Stomach (tissue), 8 donors: ENCODE measurements at regions not wholly inside any gene's neighbourhood (a gene's known extent, or its start where the extent isn't known, plus 50 kb on each side); places are given as distances from the start of the nearest gene placed in this dataset.

Experiments
- DNase-seq, 2 donors: peaks; one replicate each; pipeline versions ENCODE4 v3.0.0 to v3.0.0-alpha.2; 2013 to 2019
- H3K27ac ChIP-seq, 5 donors: fragments of 200-600 bp in 4 of 5; sonication (generic) in 4 of 5; one replicate each; pipeline ENCODE4 v1.5.1; 2013 to 2019; ENCODE audit warnings: mild to moderate bottlenecking in 1 of 5, moderate library complexity in 1 of 5
- H3K27me3 ChIP-seq, 3 donors: fragments of 200-600 bp; sonication (generic); one replicate each; pipeline ENCODE4 v1.5.1; 2017 to 2019; ENCODE audit warnings: mixed run types in 1 of 3
- H3K36me3 ChIP-seq, 4 donors: fragments of 200-600 bp; sonication (generic); 1 replicate in 3 of 4; 2 replicates in 1 of 4; pipeline ENCODE4 v1.5.1; 2016 to 2019
- H3K4me1 ChIP-seq, 4 donors: fragments of 200-600 bp; sonication (generic); one replicate each; pipeline ENCODE4 v1.5.1; 2016 to 2019
- H3K4me3 ChIP-seq, 4 donors: fragments of 200-600 bp; sonication (generic) in 3 of 4; one replicate each; pipeline ENCODE4 v1.5.1; 2016 to 2019; ENCODE audit warnings: mild to moderate bottlenecking in 1 of 4
- H3K9me3 ChIP-seq, 4 donors: fragments of 200-600 bp; sonication (generic); one replicate each; pipeline ENCODE4 v1.5.1; 2016 to 2019
- CTCF ChIP-seq, 7 experiments: fragments of 450-650 bp in 4 of 7; fragments of 200-600 bp in 3 of 7; sonication (generic) in 3 of 7; IDR thresholded peaks; one replicate each; pipeline ENCODE4 v1.5.1; 2016 to 2019; ENCODE audit warnings: antibody characterized with exemption in 7 of 7, control low read depth in 2 of 7, mild to moderate bottlenecking in 1 of 7
- EP300 ChIP-seq: sonication (generic); formaldehyde crosslinking; IDR thresholded peaks from one replicate; pipeline ENCODE4 v1.6.1; 2017; ENCODE audit warnings: antibody characterized with exemption
- POLR2A ChIP-seq, 4 donors: fragments of 450-650 bp; IDR thresholded peaks; one replicate each; pipeline ENCODE4 v1.6.1; 2016; ENCODE audit warnings: antibody characterized with exemption in 4 of 4, control low read depth in 2 of 4, mild to moderate bottlenecking in 1 of 4, moderate library complexity in 1 of 4
- POLR2AphosphoS5 ChIP-seq, 3 donors: sonication (generic); formaldehyde crosslinking; IDR thresholded peaks; one replicate each; pipeline ENCODE4 v1.6.1; 2016; ENCODE audit warnings: antibody characterized with exemption in 3 of 3
- WGBS, 5 donors: extraction: QIAGEN DNeasy Blood & Tissue Kit in 3 of 5; methylation state at CpG; one replicate each; pipeline versions ENCODE4 v1.1.5 to v1.1.7; 2013 to 2018; 5-methylcytosine and 5-hydroxymethylcytosine counted together
- intact Hi-C: fragments of 100-400 bp; cut with DNase I; formaldehyde crosslinking; loops from one replicate; pipeline ENCODE4 v1.15.1; 2023; ENCODE audit warnings: low total_unique reads
- donor health status: healthy with polysubstance abuse.
- donor health status: Bipolar disorder and iron deficiency.
- donor health status: healthy.

- Histone ChIP-seq H3K4me1 (no peaks in the 10 kb centered on the region), H3K4me3 (no peak overlapping the region), H3K27ac (no peak overlapping the region), H3K36me3 (no peaks in the 10 kb centered on the region), H3K27me3 (no peaks in the 10 kb centered on the region), H3K9me3 (no peaks in the 10 kb centered on the region)
- intact Hi-C loops = no loop called here
- DNase-seq = no peak
- WGBS, 5 donors = 64 to 75% (median 69%) methylated on average over 3 of the region's 3 CpGs
- no peak for TF ChIP-seq CTCF (IDR thresholded peaks at IDR 0.05)
- no peak for TF ChIP-seq POLR2A (IDR thresholded peaks at IDR 0.05)
- TF ChIP-seq POLR2AphosphoS5 (IDR thresholded peaks at IDR 0.05) = no peak
- TF ChIP-seq EP300 = no peak
These were observed 200.5 kb upstream of the RND3 start for GRCh38 chr2:150688016-150688415.

- Histone ChIP-seq H3K9me3 (no peaks in the 10 kb centered on the region), H3K36me3 (no peaks in the 10 kb centered on the region), H3K27me3 (no peaks in the 10 kb centered on the region), H3K27ac (no peak overlapping the region), H3K4me1 (no peaks in the 10 kb centered on the region), H3K4me3 (no peak overlapping the region)
- intact Hi-C loops = no loop called here
- DNase-seq = no peak
- 83 to 97% (median 89%) methylated on average over 1 of the region's 1 CpG for WGBS, 5 donors
- no peak for TF ChIP-seq POLR2A (IDR thresholded peaks at IDR 0.05)
These were observed 198.9 kb upstream of the RND3 start for GRCh38 chr2:150686391-150686790.

GRCh38 chr2:150681120-150681804, 193.8 kb upstream of the RND3 start:
- Histone ChIP-seq H3K9me3 (no peaks in the 10 kb centered on the region), H3K36me3 (no peaks in the 10 kb centered on the region), H3K27me3 (no peaks in the 10 kb centered on the region), H3K4me3 (no peak overlapping the region), H3K27ac (no peak overlapping the region), H3K4me1 (no peaks in the 10 kb centered on the region)
- intact Hi-C loops = no loop called here
- DNase-seq = peak in 1 of 2 donors; percentile 16
- 63 to 83% (median 76%) methylated on average over 2 of the region's 2 CpGs for WGBS, 5 donors
- no peak for TF ChIP-seq POLR2A (IDR thresholded peaks at IDR 0.05)
- no peak for TF ChIP-seq EP300

- H3K9me3 ChIP-seq = no peaks in the 10 kb centered on the region
These were observed 192.1 kb upstream of the RND3 start for GRCh38 chr2:150679456-150680120.

GRCh38 chr2:150677551-150677950, 190.1 kb upstream of the RND3 start:
- no peak for DNase-seq
- TF ChIP-seq CTCF (IDR thresholded peaks at IDR 0.05) (no peak), EP300 (no peak), POLR2A (IDR thresholded peaks at IDR 0.05) (no peak), POLR2AphosphoS5 (IDR thresholded peaks at IDR 0.05) (no peak)
- no peaks in the 10 kb centered on the region for H3K4me1 ChIP-seq
- WGBS, 5 donors = 62 to 83% (median 81%) methylated on average over 4 of the region's 4 CpGs
- intact Hi-C loops = no loop called here
- no peak overlapping the region for H3K27ac ChIP-seq
- H3K36me3 ChIP-seq = no peaks in the 10 kb centered on the region
- no peaks in the 10 kb centered on the region for H3K27me3 ChIP-seq
- H3K4me3 ChIP-seq = no peak overlapping the region
- no peaks in the 10 kb centered on the region for H3K9me3 ChIP-seq

More at GRCh38 chr2:150679456-150680120, 192.1 kb upstream of the RND3 start:
- 72 to 85% (median 80%) methylated on average over 8 of the region's 8 CpGs for WGBS, 5 donors
- no peak for DNase-seq
- Histone ChIP-seq H3K4me3 (no peak overlapping the region), H3K4me1 (no peaks in the 10 kb centered on the region), H3K36me3 (no peaks in the 10 kb centered on the region), H3K27me3 (no peaks in the 10 kb centered on the region), H3K27ac (no peak overlapping the region)
- intact Hi-C loops = no loop called here
- TF ChIP-seq POLR2AphosphoS5 (IDR thresholded peaks at IDR 0.05) (no peak), CTCF (IDR thresholded peaks at IDR 0.05) (no peak), POLR2A (IDR thresholded peaks at IDR 0.05) (no peak)
